Loucy (cell line): ENCODE measurements at regions not wholly inside any gene's neighbourhood (a gene's known extent, or its start where the extent isn't known, plus 50 kb on each side); places are given as distances from the start of the nearest gene placed in this dataset.

Experiments
- H2AFZ ChIP-seq: fragments of 200-600 bp; sonication (generic); 2 replicates; pipeline ENCODE4 v1.6.0; 2016; ENCODE audit warnings: antibody characterized with exemption, mild to moderate bottlenecking, low read length, moderate library complexity
- H3F3A ChIP-seq: fragments of 200-600 bp; 2 replicates; pipeline ENCODE4 v1.6.0; 2016; ENCODE audit warnings: antibody characterized with exemption, low read depth, mild to moderate bottlenecking
- H3K27me3 ChIP-seq: fragments of 200-600 bp; sonication (generic); 2 replicates; pipeline ENCODE4 v1.6.1; 2014; ENCODE audit warnings: low read length, mild to moderate bottlenecking; ENCODE audit not compliant: insufficient read depth, poor library complexity, severe bottlenecking
- H3K36me3 ChIP-seq: fragments of 200-600 bp; sonication (generic); 2 replicates; pipeline ENCODE4 v1.6.1; 2016; ENCODE audit warnings: low read length; ENCODE audit not compliant: insufficient read depth
- H3K4me1 ChIP-seq: fragments of 200-600 bp; sonication (generic); 2 replicates; pipeline ENCODE4 v1.5.1; 2014; ENCODE audit warnings: low read length, mild to moderate bottlenecking; ENCODE audit not compliant: insufficient read depth, poor library complexity, severe bottlenecking
- H3K4me2 ChIP-seq: fragments of 200-600 bp; sonication (generic); 2 replicates; pipeline ENCODE4 v1.6.0; 2014; ENCODE audit warnings: antibody characterized with exemption, low read length, low read depth, mild to moderate bottlenecking; ENCODE audit not compliant: poor library complexity, severe bottlenecking
- H3K4me3 ChIP-seq: fragments of 200-600 bp; sonication (generic); 2 replicates; pipeline ENCODE4 v1.5.1; 2014; ENCODE audit warnings: low read length, mild to moderate bottlenecking, mixed read lengths; ENCODE audit not compliant: poor library complexity, severe bottlenecking
- H3K79me2 ChIP-seq: fragments of 200-600 bp; sonication (generic); 2 replicates; pipeline ENCODE4 v1.6.1; 2014; ENCODE audit warnings: low read length; ENCODE audit not compliant: insufficient read depth
- H3K9ac ChIP-seq: fragments of 200-600 bp; sonication (generic); 2 replicates; pipeline ENCODE4 v1.6.0; 2014; ENCODE audit warnings: mild to moderate bottlenecking, low read depth, low read length, moderate library complexity; ENCODE audit not compliant: poor library complexity, severe bottlenecking
- H3K9me2 ChIP-seq: fragments of 200-600 bp; sonication (generic); replicated peaks from 2 replicates; pipeline ENCODE4 v1.6.1; 2016; ENCODE audit warnings: low read depth, low read length, mixed read lengths
- H3K9me3 ChIP-seq: fragments of 200-600 bp; sonication (generic); 2 replicates; pipeline ENCODE4 v1.6.1; 2014; ENCODE audit warnings: mild to moderate bottlenecking, antibody characterized with exemption, low read length, low read depth; ENCODE audit not compliant: insufficient read depth
- H4K20me1 ChIP-seq: fragments of 200-600 bp; sonication (generic); 2 replicates; pipeline ENCODE4 v1.6.0; 2014; ENCODE audit warnings: antibody characterized with exemption, low read length, mild to moderate bottlenecking; ENCODE audit not compliant: insufficient read depth, poor library complexity, severe bottlenecking
- EZH2phosphoT487 ChIP-seq: fragments of 200-600 bp; IDR thresholded peaks from 2 replicates; pipeline ENCODE4 v1.6.1; 2018; ENCODE audit warnings: antibody characterized with exemption, mild to moderate bottlenecking, moderate library complexity, borderline replicate concordance
- TF ChIP-seq, protein P1 (sequence below): fragments of 200-600 bp; sonication (generic); conservative IDR thresholded peaks from 2 replicates; pipeline ENCODE4 v1.5.1; 2014; ENCODE audit warnings: mild to moderate bottlenecking, antibody characterized with exemption, low read length

- no peaks in the 10 kb centered on the region for H3K27me3 ChIP-seq
- no peak overlapping the region for H3K4me2 ChIP-seq
- H4K20me1 ChIP-seq = no peaks in the 10 kb centered on the region
- no peak overlapping the region for H3K4me3 ChIP-seq
- no peaks in the 10 kb centered on the region for H3K9me3 ChIP-seq
- H3K4me1 ChIP-seq = no peaks in the 10 kb centered on the region
- no peak overlapping the region for H3K9ac ChIP-seq
- H3K36me3 ChIP-seq = no peaks in the 10 kb centered on the region
- no peaks in the 10 kb centered on the region for H3K79me2 ChIP-seq
- TF ChIP-seq EZH2phosphoT487 = no peak
- TF ChIP-seq, protein P1, sequence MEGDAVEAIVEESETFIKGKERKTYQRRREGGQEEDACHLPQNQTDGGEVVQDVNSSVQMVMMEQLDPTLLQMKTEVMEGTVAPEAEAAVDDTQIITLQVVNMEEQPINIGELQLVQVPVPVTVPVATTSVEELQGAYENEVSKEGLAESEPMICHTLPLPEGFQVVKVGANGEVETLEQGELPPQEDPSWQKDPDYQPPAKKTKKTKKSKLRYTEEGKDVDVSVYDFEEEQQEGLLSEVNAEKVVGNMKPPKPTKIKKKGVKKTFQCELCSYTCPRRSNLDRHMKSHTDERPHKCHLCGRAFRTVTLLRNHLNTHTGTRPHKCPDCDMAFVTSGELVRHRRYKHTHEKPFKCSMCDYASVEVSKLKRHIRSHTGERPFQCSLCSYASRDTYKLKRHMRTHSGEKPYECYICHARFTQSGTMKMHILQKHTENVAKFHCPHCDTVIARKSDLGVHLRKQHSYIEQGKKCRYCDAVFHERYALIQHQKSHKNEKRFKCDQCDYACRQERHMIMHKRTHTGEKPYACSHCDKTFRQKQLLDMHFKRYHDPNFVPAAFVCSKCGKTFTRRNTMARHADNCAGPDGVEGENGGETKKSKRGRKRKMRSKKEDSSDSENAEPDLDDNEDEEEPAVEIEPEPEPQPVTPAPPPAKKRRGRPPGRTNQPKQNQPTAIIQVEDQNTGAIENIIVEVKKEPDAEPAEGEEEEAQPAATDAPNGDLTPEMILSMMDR = no peak
- no peaks in the 10 kb centered on the region for H3K9me2 ChIP-seq
- H3F3A ChIP-seq = no peaks in the 10 kb centered on the region
- no peak overlapping the region for H2AFZ ChIP-seq
These were observed 413.8 kb upstream of the LINC00305 start for GRCh38 chr18:64562651-64563050.

DNA sequence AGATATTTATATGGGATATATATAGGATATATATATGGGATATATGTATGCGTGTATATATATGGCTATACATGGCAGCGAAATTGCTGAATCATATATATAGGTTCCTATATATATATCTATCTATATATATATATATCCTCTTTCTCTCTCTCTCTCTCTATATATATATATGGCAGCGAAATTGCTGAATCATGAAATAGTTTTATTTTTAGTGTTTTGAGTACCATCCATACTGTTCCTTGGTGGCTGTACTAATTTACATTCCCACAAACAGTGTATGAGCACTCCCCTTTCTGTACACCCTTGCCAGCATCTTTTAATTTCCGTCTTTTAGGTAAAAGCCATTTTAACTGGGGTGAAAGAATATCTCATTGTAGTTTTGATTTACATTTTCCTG is 397.6 kb upstream of the LINC00305 start:
- Histone ChIP-seq H4K20me1 (no peaks in the 10 kb centered on the region), H3K4me2 (no peak overlapping the region), H3F3A (no peaks in the 10 kb centered on the region), H3K79me2 (no peaks in the 10 kb centered on the region), H3K4me1 (no peaks in the 10 kb centered on the region), H3K9me2 (no peaks in the 10 kb centered on the region), H3K9me3 (no peaks in the 10 kb centered on the region), H3K27me3 (no peaks in the 10 kb centered on the region), H3K4me3 (no peak overlapping the region), H3K9ac (no peak overlapping the region), H3K36me3 (no peaks in the 10 kb centered on the region), H2AFZ (no peak overlapping the region)
- TF ChIP-seq EZH2phosphoT487 = no peak
- TF ChIP-seq, protein P1 = no peak

DNA sequence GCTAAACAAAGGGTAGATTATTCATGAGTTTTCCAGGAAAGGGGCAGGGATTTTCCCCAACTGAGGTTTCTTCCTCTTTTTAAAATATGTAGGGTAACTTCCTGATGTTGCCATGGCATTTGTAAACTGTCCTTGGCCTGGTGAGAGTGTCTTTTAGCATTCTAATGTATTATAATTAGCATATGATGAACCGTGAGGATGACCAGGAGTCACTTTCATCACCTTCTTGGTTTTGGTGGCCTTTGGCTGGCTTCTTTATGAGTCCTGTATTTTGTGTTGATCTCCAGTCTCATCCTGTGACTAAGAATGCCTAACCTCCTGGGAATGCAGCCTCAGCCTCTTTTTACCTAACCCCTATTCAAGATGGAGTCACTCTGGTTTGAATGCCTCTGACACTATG is 391.0 kb upstream of the LINC00305 start:
- no peak overlapping the region for H3K4me2 ChIP-seq

More for the DNA sequence above, 391.0 kb upstream of the LINC00305 start:
- Histone ChIP-seq H3K4me3 (no peak overlapping the region), H3K36me3 (no peaks in the 10 kb centered on the region), H3F3A (no peaks in the 10 kb centered on the region), H3K27me3 (no peaks in the 10 kb centered on the region), H3K4me1 (no peaks in the 10 kb centered on the region), H3K9ac (no peak overlapping the region), H3K9me2 (no peaks in the 10 kb centered on the region), H3K9me3 (no peaks in the 10 kb centered on the region), H4K20me1 (no peaks in the 10 kb centered on the region), H3K79me2 (no peaks in the 10 kb centered on the region), H2AFZ (no peak overlapping the region)
- TF ChIP-seq, protein P1 = no peak
- TF ChIP-seq EZH2phosphoT487 = no peak
